ENCODE measurements at regions not wholly inside any gene's neighbourhood (a gene's known extent, or its start where the extent isn't known, plus 50 kb on each side); places are given as distances from the start of the nearest gene placed in this dataset.

GRCh38 chr7:85462671-85463070, 275.8 kb upstream of the SEMA3D start:
- WGBS, 2 donors, result 51 to 59% methylated on average over 6 of the region's 6 CpGs
- TF ChIP-seq CTCF (IDR thresholded peaks at IDR 0.05), result no peak
- no peak for TF ChIP-seq POLR2A (IDR thresholded peaks at IDR 0.05)
- intact Hi-C loops (cut with DNase I; ENCODE audit: low total_unique reads), result no loop called here
- H3K4me3 ChIP-seq (ENCODE audit: low read depth, poor library complexity, severe bottlenecking), result no peak overlapping the region
- DNase-seq (ENCODE audit: low spot score in 2 of 2), result no peak

GRCh38 chr7:85457911-85458310, 271.1 kb upstream of the SEMA3D start:
- H3K4me3 ChIP-seq (ENCODE audit: low read depth, poor library complexity, severe bottlenecking), result no peak overlapping the region
- intact Hi-C loops (cut with DNase I; ENCODE audit: low total_unique reads), result no loop called here
- TF ChIP-seq CTCF (IDR thresholded peaks at IDR 0.05), result no peak
- TF ChIP-seq POLR2A (IDR thresholded peaks at IDR 0.05), result no peak
- no peak for DNase-seq (ENCODE audit: low spot score in 2 of 2)
- 59 to 60% methylated on average over 4 of the region's 4 CpGs for WGBS, 2 donors

- WGBS, 2 donors, result 78 to 93% methylated on average over 1 of the region's 1 CpG
- TF ChIP-seq CTCF (IDR thresholded peaks at IDR 0.05), result no peak
- TF ChIP-seq POLR2A (IDR thresholded peaks at IDR 0.05), result no peak
- intact Hi-C loops (cut with DNase I; ENCODE audit: low total_unique reads), result no loop called here
- no peak for DNase-seq (ENCODE audit: low spot score in 2 of 2)
- H3K4me3 ChIP-seq (ENCODE audit: low read depth, poor library complexity, severe bottlenecking), result no peak overlapping the region
These were observed 269.4 kb upstream of the SEMA3D start for GRCh38 chr7:85456254-85456653.

GRCh38 chr7:85454904-85455303, 268.0 kb upstream of the SEMA3D start:
- no peak for DNase-seq (ENCODE audit: low spot score in 2 of 2)
- H3K4me3 ChIP-seq (ENCODE audit: low read depth, poor library complexity, severe bottlenecking), result no peak overlapping the region
- no peak for TF ChIP-seq CTCF (IDR thresholded peaks at IDR 0.05)
- TF ChIP-seq POLR2A (IDR thresholded peaks at IDR 0.05), result no peak
- intact Hi-C loops (cut with DNase I; ENCODE audit: low total_unique reads), result no loop called here

- no peak for DNase-seq (ENCODE audit: low spot score in 2 of 2)
- TF ChIP-seq POLR2A (IDR thresholded peaks at IDR 0.05) (no peak), CTCF (IDR thresholded peaks at IDR 0.05) (no peak)
- no peak overlapping the region for H3K4me3 ChIP-seq (ENCODE audit: low read depth, poor library complexity, severe bottlenecking)
- intact Hi-C loops (cut with DNase I; ENCODE audit: low total_unique reads), result no loop called here
These were observed 265.8 kb upstream of the SEMA3D start for GRCh38 chr7:85452674-85453073.

- TF ChIP-seq CTCF (IDR thresholded peaks at IDR 0.05) (no peak), POLR2A (IDR thresholded peaks at IDR 0.05) (no peak)
- 87 to 92% methylated on average over 3 of the region's 3 CpGs for WGBS, 2 donors
- intact Hi-C loops (cut with DNase I; ENCODE audit: low total_unique reads), result no loop called here
- no peak overlapping the region for H3K4me3 ChIP-seq (ENCODE audit: low read depth, poor library complexity, severe bottlenecking)
- DNase-seq (ENCODE audit: low spot score in 2 of 2), result no peak
These were observed 262.6 kb upstream of the SEMA3D start for GRCh38 chr7:85449478-85449877.

All from lower leg skin (tissue), 4 donors.